PC-3 (cell line): ENCODE measurements at regions not wholly inside any gene's neighbourhood (a gene's known extent, or its start where the extent isn't known, plus 50 kb on each side); places are given as distances from the start of the nearest gene placed in this dataset.

Experiments
- CTCF ChIP-seq: fragments of 300-600 bp; sonication (generic); conservative IDR thresholded peaks from 2 replicates; pipeline ENCODE4 v1.5.1; 2017; ENCODE audit warnings: antibody characterized with exemption, low read depth, mild to moderate bottlenecking, low read length
- EZH2 ChIP-seq: fragments of 300-600 bp; sonication (generic); IDR thresholded peaks from one replicate; pipeline ENCODE4 v1.6.1; 2017; ENCODE audit warnings: antibody characterized with exemption, mild to moderate bottlenecking, low read length; ENCODE audit not compliant: unreplicated experiment

DNA sequence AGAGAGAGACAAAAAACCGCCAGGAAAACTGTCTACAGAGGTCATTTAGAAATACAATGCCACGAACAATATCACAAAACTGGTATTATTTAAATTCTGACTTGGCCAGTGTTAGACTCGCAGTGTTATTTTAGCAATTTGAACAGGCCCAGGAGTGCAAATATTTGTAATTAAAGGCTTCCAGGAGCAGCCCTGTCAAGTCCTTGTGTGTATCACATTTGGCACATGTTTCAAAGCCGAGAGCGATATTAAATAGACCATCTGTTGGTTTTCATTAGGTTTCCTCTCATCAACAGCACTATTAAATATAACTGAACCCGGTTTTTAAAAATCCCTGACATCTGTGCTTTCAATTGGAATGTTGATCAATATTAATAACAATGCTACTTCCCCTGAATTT, 656.9 kb downstream of the TSN start:
- TF ChIP-seq CTCF (no peak), EZH2 (no peak)
